Karpas-422 (cell line): ENCODE measurements at regions not wholly inside any gene's neighbourhood (a gene's known extent, or its start where the extent isn't known, plus 50 kb on each side); places are given as distances from the start of the nearest gene placed in this dataset.

Experiments used
- DNase-seq: peaks from one replicate; pipeline ENCODE4 v3.0.0-alpha.2; 2015
- H2AFZ ChIP-seq: fragments of 200-600 bp; sonication (generic); 2 replicates; pipeline ENCODE4 v1.6.1; 2014; ENCODE audit warnings: antibody characterized with exemption, low read length, mixed read lengths
- H3K27ac ChIP-seq: fragments of 200-600 bp; sonication (generic); 2 replicates; pipeline ENCODE4 v1.5.1; 2014; ENCODE audit warnings: mild to moderate bottlenecking, low read length, moderate library complexity
- H3K27me3 ChIP-seq: fragments of 200-600 bp; sonication (generic); 2 replicates; pipeline ENCODE4 v1.6.1; 2014; ENCODE audit warnings: low read length, mixed read lengths
- H3K36me3 ChIP-seq: fragments of 200-600 bp; sonication (generic); 2 replicates; pipeline ENCODE4 v1.6.1; 2014; ENCODE audit warnings: low read length, mixed read lengths; ENCODE audit not compliant: insufficient read depth
- H3K4me1 ChIP-seq: fragments of 200-600 bp; sonication (generic); 2 replicates; pipeline ENCODE4 v1.6.1; 2014; ENCODE audit warnings: mild to moderate bottlenecking, low read length, mixed read lengths
- H3K4me2 ChIP-seq: fragments of 200-600 bp; sonication (generic); 2 replicates; pipeline ENCODE4 v1.6.1; 2014; ENCODE audit warnings: low read length, low read depth, mild to moderate bottlenecking; ENCODE audit not compliant: poor library complexity, severe bottlenecking
- H3K4me3 ChIP-seq: fragments of 200-600 bp; sonication (generic); 2 replicates; pipeline ENCODE4 v1.5.1; 2014; ENCODE audit warnings: mild to moderate bottlenecking, antibody characterized with exemption, low read length, mixed read lengths
- H3K79me2 ChIP-seq: fragments of 200-600 bp; sonication (generic); 2 replicates; pipeline ENCODE4 v1.6.1; 2014; ENCODE audit warnings: mild to moderate bottlenecking, low read length, mixed read lengths
- H3K9ac ChIP-seq: fragments of 200-600 bp; sonication (generic); 2 replicates; pipeline ENCODE4 v1.6.0; 2014; ENCODE audit warnings: low read length
- H3K9me2 ChIP-seq: fragments of 200-600 bp; sonication (generic), shearing (Covaris generic); replicated peaks from 2 replicates; pipeline ENCODE4 v1.6.0; 2014; ENCODE audit warnings: mild to moderate bottlenecking, low read length, moderate library complexity; ENCODE audit not compliant: insufficient read depth
- H3K9me3 ChIP-seq: fragments of 300-700, 200-600 bp; sonication (generic); 2 replicates; pipeline ENCODE4 v1.6.1; 2014; ENCODE audit warnings: low read length, mixed read lengths
- H4K20me1 ChIP-seq: fragments of 200-600 bp; sonication (generic); 2 replicates; pipeline ENCODE4 v1.6.1; 2014; ENCODE audit warnings: mild to moderate bottlenecking, antibody characterized with exemption, low read length, low read depth; ENCODE audit not compliant: insufficient read depth

DNA sequence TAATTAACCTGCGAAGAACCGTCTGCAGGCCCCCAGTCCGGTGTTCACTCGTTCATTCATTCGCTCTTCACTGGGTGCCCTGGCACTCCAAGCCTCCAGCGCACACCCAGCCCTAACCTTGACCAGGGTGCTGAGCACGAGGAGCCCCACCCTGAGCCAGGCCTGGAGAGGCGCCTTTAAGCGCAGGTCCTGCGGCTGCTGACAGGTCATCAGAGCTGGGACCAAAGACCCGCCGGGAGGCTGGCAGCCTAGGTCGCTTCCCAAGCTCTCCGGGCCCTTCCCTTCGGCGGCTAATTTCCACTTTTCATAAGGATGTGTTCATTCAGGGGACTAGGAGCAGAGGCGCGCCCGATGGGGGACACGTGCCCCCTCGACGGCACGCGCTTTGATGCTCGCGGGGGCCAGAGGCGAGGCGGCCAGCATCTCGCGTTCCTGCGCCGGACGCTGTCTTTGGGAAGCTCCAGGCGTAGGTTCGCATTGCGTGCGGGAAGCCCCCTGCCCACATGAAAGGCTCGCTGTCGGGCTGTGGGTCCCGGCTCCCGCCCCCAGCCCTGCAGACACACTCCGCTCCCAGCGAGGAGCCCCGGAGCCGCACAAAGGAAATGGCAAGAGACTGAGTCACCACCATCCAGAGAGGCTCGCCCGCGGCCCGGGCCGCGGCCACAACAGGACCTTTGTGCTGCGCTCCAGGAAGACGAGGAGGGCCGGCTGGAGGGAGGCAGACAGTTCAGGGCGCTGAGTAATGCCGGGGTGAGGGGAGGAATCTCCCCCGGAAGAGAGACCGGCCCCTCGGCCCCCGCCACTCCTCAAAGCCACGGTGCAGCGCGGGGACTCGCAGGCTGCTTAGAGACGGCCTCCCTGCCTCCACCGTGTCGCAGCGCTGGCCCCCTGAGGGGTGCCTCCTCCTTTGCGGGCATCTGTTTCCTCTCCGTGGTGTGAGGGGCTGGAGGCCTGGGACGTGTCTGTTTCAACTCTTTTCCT lies 266.4 kb upstream of the HES1 start:
- no peak for DNase-seq
- Histone ChIP-seq H3K9me3 (no peaks in the 10 kb centered on the region), H3K4me3 (no peak overlapping the region), H3K4me1 (peaks cover 6% of the 10 kb centered on the region), H3K4me2 (no peak overlapping the region), H3K27ac (no peak overlapping the region), H4K20me1 (no peaks in the 10 kb centered on the region), H3K36me3 (no peaks in the 10 kb centered on the region), H3K79me2 (no peaks in the 10 kb centered on the region), H3K27me3 (no peaks in the 10 kb centered on the region), H3K9me2 (no peaks in the 10 kb centered on the region), H2AFZ (no peak overlapping the region), H3K9ac (no peak overlapping the region)

DNA sequence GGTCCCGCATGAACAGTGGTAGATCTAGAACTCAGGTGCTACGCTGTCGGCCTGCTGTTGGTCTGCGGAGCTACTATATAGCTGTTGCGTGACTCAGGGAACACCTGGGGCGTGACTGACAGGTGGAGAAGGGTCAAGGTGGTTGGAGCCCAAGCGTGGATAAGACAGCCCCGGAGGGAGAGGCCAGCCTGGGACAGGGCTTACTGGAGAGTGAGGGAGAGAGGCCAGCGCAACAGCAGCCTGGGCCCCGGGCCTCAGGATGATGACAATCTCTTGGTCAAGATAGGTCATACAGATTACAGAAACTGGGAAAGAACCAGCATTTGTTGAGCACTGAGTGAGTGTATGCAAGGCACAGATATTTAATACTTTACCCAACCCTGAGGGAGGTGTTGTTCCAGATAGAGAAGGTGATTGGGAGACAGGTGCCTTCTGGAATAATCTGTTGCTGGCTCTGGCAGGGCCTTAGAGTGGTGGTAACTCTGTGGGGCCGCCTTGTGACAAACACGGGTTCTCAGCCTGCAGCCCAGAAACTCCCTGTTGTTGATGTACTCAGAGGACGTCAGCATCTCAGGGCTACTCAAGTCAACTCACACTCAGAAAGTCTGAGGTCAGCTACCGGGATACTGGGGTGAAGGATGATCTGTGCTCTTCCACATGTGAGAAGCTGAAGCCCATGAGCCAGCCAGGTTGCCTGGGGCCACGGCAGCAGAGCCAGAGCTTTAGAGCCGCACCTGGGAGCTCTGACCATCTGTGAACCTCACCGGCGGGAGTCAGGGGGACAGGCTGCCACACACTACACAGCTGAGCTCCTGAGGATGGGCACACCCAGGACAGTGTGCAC lies 265.4 kb upstream of the HES1 start:
- H3K27ac ChIP-seq = no peak overlapping the region
- H3K9me3 ChIP-seq = no peaks in the 10 kb centered on the region
- H3K9me2 ChIP-seq = no peaks in the 10 kb centered on the region
- H3K4me2 ChIP-seq = no peak overlapping the region
- no peaks in the 10 kb centered on the region for H3K79me2 ChIP-seq
- H2AFZ ChIP-seq = no peak overlapping the region
- H3K4me3 ChIP-seq = no peak overlapping the region
- no peak overlapping the region for H3K9ac ChIP-seq
- peaks cover 6% of the 10 kb centered on the region for H3K4me1 ChIP-seq
- H3K36me3 ChIP-seq = no peaks in the 10 kb centered on the region
- no peaks in the 10 kb centered on the region for H4K20me1 ChIP-seq
- no peaks in the 10 kb centered on the region for H3K27me3 ChIP-seq
- DNase-seq = no peak

DNA sequence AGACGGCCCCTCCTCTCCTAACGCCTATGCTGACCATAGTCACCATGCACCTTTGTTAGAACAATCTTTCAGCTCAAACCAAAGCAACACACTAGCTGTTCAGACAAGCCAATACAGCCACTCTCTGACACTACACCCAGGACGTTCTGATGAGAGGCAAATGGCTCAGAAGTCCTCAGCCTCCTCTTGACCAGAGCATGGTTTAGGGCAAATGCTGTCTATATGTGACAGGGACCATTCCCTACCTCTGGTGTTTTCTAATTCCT lies 264.8 kb upstream of the HES1 start:
- DNase-seq = no peak
- Histone ChIP-seq H3K27me3 (no peaks in the 10 kb centered on the region), H3K9ac (no peak overlapping the region), H3K9me2 (no peaks in the 10 kb centered on the region), H2AFZ (no peak overlapping the region), H3K4me3 (no peak overlapping the region), H3K36me3 (no peaks in the 10 kb centered on the region), H3K9me3 (no peaks in the 10 kb centered on the region), H3K4me1 (peaks cover 6% of the 10 kb centered on the region), H3K79me2 (no peaks in the 10 kb centered on the region), H3K4me2 (no peak overlapping the region), H3K27ac (no peak overlapping the region), H4K20me1 (no peaks in the 10 kb centered on the region)

DNA sequence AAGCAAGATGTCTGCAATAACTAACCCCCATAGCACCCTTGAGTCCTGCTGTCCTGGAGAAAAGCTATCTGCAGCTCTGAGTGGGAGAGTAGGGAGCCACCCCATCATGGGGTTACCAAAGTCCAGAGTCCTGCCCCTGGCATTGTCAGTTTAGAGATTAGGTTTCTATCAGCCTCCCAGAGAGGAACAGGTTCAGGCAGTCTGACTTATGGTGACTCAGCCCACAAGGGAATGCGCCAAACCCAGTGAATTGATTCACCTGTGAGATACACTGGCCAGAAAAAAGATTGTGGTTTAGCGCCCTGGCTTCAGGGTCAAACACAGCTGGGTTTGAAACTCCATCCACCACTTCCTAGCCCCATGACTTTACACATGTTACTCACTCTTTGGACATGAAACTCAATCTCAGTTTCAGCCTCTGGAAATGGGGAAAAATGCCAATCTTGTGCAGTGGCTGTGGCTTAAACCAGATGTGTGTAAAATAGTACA lies 263.6 kb upstream of the HES1 start:
- Histone ChIP-seq H2AFZ (no peak overlapping the region), H3K9ac (no peak overlapping the region)
- DNase-seq = no peak

DNA sequence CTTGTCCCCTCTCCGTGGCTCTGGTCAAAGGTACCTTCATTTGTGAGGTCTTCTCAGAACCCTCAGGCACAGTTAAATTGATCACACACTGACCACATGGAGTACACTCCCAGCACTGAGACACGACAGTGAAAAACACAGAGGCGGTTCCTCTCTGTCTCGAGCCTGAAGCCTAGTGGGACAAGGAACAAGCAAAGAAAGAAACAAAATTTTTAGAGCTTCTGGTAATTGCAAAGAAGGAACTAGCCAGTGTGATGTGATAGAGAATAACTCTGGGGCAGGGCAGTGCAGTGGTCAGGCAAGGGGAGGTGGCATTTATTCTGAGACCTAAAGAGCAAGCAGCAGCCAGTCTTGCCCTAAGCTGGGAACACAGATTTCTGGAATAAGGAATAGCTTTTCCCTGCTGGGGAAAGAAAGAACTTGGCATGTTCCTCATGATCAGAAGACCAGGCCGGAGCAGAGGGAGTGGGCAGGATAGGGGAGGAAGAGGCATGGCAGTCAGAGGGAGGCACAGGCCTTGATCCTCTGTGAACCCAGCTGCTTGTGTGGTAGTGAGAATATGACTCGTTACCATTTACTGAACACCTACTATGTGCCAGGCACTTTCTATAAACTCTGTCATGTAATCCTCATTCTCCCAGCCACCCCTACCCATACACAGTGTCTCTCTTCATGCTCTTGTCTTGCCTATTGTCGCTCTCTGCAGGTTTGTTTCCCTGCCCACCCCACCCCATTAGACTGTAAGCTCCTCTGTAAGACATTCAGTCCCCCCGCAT lies 262.3 kb upstream of the HES1 start:
- Histone ChIP-seq H3K27me3 (no peaks in the 10 kb centered on the region), H4K20me1 (no peaks in the 10 kb centered on the region), H3K9me3 (no peaks in the 10 kb centered on the region), H3K27ac (no peak overlapping the region), H3K4me2 (no peak overlapping the region), H3K9ac (no peak overlapping the region), H2AFZ (no peak overlapping the region), H3K9me2 (no peaks in the 10 kb centered on the region), H3K4me3 (no peak overlapping the region), H3K4me1 (no peaks in the 10 kb centered on the region; the same call in 1 of the 2 replicates), H3K79me2 (no peaks in the 10 kb centered on the region), H3K36me3 (no peaks in the 10 kb centered on the region)
- DNase-seq = no peak

More for the DNA sequence above, 263.6 kb upstream of the HES1 start:
- Histone ChIP-seq H3K4me1 (peaks cover 6% of the 10 kb centered on the region), H3K9me3 (no peaks in the 10 kb centered on the region), H3K4me2 (no peak overlapping the region), H3K9me2 (no peaks in the 10 kb centered on the region), H4K20me1 (no peaks in the 10 kb centered on the region), H3K36me3 (no peaks in the 10 kb centered on the region), H3K79me2 (no peaks in the 10 kb centered on the region), H3K4me3 (no peak overlapping the region), H3K27ac (no peak overlapping the region), H3K27me3 (no peaks in the 10 kb centered on the region)

DNA sequence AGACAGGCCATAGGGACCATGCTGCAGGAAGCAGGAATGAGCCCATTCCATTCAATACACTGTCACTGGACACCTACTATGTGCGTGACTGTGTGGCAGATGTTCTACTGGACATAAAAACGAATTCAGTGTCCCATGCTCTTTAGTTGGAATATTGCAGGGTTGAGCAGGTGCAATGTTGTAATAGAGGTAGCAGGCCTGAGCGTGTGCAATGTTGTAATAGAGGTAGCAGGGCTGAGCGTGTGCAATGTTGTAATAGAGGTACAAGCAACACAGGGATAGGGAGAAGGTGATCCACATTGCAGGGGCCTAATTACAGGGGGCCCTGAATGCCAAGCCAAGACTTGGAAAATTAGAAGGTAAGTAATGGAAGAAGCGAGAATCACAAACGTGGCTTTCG lies 261.4 kb upstream of the HES1 start:
- H3K36me3 ChIP-seq = no peaks in the 10 kb centered on the region
- no peak overlapping the region for H3K27ac ChIP-seq
- no peaks in the 10 kb centered on the region for H3K27me3 ChIP-seq
- no peak overlapping the region for H3K4me2 ChIP-seq
- H3K79me2 ChIP-seq = no peaks in the 10 kb centered on the region
- H4K20me1 ChIP-seq = no peaks in the 10 kb centered on the region
- H3K4me3 ChIP-seq = no peak overlapping the region
- H3K9ac ChIP-seq = no peak overlapping the region
- DNase-seq = no peak
- H2AFZ ChIP-seq = no peak overlapping the region
- no peaks in the 10 kb centered on the region for H3K4me1 ChIP-seq
- no peaks in the 10 kb centered on the region for H3K9me2 ChIP-seq
- no peaks in the 10 kb centered on the region for H3K9me3 ChIP-seq

DNA sequence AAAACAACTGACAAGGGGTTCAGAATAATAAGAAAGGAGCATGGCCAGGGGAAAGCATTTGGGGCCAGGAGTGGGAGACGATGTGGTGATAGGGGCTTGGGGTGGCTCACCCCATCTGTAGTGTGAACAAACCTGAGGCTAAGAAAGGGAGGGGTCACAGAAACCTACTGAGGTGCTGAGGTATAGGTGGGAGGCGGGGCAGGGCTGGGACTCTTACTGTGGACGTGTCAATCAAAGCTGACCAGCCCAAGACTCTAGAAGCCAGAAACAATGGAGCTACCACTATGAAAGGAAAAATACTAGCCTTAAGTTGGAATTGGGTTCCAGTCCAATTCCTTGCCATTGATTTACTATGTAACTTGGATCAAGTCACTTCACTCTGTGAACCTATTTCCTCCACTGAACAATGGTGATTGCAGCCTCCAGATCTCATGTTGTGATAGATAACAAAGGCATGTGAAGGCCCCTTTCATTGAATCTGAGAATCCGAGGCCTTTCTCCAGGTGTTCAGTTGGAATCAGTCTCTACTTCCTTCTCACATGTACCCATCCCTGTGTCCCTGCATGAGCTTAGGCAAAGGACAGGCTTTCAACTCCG lies 260.9 kb upstream of the HES1 start:
- H3K4me3 ChIP-seq = no peak overlapping the region
- H3K27ac ChIP-seq = no peak overlapping the region

More for the DNA sequence above, 260.9 kb upstream of the HES1 start:
- H2AFZ ChIP-seq = no peak overlapping the region
- no peaks in the 10 kb centered on the region for H4K20me1 ChIP-seq
- H3K4me1 ChIP-seq = no peaks in the 10 kb centered on the region
- H3K9ac ChIP-seq = no peak overlapping the region
- H3K79me2 ChIP-seq = no peaks in the 10 kb centered on the region
- no peaks in the 10 kb centered on the region for H3K27me3 ChIP-seq
- DNase-seq = no peak
- H3K4me2 ChIP-seq = no peak overlapping the region
- H3K9me3 ChIP-seq = no peaks in the 10 kb centered on the region
- H3K9me2 ChIP-seq = no peaks in the 10 kb centered on the region
- no peaks in the 10 kb centered on the region for H3K36me3 ChIP-seq
